GM12878 (cell line): ENCODE measurements at regions not wholly inside any gene's neighbourhood (a gene's known extent, or its start where the extent isn't known, plus 50 kb on each side); places are given as distances from the start of the nearest gene placed in this dataset.

Experiments
- JUND ChIP-seq: IDR thresholded peaks from 2 replicates; pipeline ENCODE4 v1.6.1; 2012; ENCODE audit warnings: low read depth, mild to moderate bottlenecking, low read length, improper control_type of control experiment, moderate library complexity
- MYC ChIP-seq: IDR thresholded peaks from 2 replicates; pipeline ENCODE4 v1.6.1; 2011; ENCODE audit warnings: mild to moderate bottlenecking, low read length, moderate library complexity, inconsistent platforms; ENCODE audit not compliant: insufficient read depth, insufficient replicate concordance, insufficient read length, severe bottlenecking
- NR2F1 ChIP-seq: fragments of 450-650 bp; conservative IDR thresholded peaks from 2 replicates; pipeline ENCODE4 v1.6.1; 2017; ENCODE audit warnings: mild to moderate bottlenecking
- SMAD5 ChIP-seq: IDR thresholded peaks from 2 replicates; pipeline ENCODE4 v1.6.1; 2016; ENCODE audit warnings: antibody characterized with exemption, low read depth
- SMC3 ChIP-seq: IDR thresholded peaks from 2 replicates; pipeline ENCODE4 v1.6.1; 2011; ENCODE audit warnings: low read length, improper control_type of control experiment, borderline replicate concordance
- SP1 ChIP-seq: IDR thresholded peaks from one replicate; pipeline ENCODE4 v1.6.1; 2011; ENCODE audit warnings: low read depth, low read length
- ZBTB33 ChIP-seq: fragments of 450-650 bp; IDR thresholded peaks from 2 replicates; pipeline ENCODE4 v1.6.1; 2017; ENCODE audit warnings: mild to moderate bottlenecking
- ZNF384 ChIP-seq: IDR thresholded peaks from 2 replicates; pipeline ENCODE4 v1.6.1; 2012; ENCODE audit warnings: low read depth, mild to moderate bottlenecking, low read length, improper control_type of control experiment, borderline replicate concordance
- ZNF687 ChIP-seq: fragments of 450-650 bp; IDR thresholded peaks from 2 replicates; pipeline ENCODE4 v1.6.1; 2017; ENCODE audit warnings: mild to moderate bottlenecking, moderate library complexity
- TF ChIP-seq, protein P1 (sequence below): IDR thresholded peaks from 2 replicates; pipeline ENCODE4 v1.6.1; 2012; ENCODE audit warnings: low read depth, low read length, improper control_type of control experiment

DNA sequence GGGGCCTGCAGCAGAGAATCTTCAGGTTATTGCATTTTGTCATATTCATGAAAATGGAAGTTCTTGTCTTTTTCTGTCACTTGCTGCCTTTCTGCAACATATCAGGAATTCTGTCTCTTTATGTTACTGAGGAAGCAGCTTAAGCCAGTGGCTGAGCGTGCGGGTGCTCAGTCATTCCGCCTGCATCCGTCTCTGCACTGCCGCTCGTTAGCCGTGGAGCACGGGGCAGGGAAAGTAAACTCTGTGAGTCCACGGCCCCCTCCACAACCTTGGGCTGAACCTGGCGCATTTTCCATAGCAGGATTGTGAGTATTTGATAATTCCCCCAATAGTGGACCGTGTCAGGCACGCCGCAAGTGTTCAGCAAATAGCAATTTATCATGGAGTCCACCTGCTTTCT lies 1007.7 kb downstream of the BRD1 start (continued):
- no peak for TF ChIP-seq ZBTB33
- TF ChIP-seq, protein P1, sequence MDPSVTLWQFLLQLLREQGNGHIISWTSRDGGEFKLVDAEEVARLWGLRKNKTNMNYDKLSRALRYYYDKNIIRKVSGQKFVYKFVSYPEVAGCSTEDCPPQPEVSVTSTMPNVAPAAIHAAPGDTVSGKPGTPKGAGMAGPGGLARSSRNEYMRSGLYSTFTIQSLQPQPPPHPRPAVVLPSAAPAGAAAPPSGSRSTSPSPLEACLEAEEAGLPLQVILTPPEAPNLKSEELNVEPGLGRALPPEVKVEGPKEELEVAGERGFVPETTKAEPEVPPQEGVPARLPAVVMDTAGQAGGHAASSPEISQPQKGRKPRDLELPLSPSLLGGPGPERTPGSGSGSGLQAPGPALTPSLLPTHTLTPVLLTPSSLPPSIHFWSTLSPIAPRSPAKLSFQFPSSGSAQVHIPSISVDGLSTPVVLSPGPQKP, result no peak
- no peak for TF ChIP-seq SMAD5
- no peak for TF ChIP-seq JUND
- TF ChIP-seq SMC3, result no peak
- no peak for TF ChIP-seq ZNF687
- no peak for TF ChIP-seq NR2F1
- no peak for TF ChIP-seq MYC
- TF ChIP-seq SP1, result no peak
- no peak for TF ChIP-seq ZNF384
